ENCODE measurements at regions not wholly inside any gene's neighbourhood (a gene's known extent, or its start where the extent isn't known, plus 50 kb on each side); places are given as distances from the start of the nearest gene placed in this dataset.

DNA sequence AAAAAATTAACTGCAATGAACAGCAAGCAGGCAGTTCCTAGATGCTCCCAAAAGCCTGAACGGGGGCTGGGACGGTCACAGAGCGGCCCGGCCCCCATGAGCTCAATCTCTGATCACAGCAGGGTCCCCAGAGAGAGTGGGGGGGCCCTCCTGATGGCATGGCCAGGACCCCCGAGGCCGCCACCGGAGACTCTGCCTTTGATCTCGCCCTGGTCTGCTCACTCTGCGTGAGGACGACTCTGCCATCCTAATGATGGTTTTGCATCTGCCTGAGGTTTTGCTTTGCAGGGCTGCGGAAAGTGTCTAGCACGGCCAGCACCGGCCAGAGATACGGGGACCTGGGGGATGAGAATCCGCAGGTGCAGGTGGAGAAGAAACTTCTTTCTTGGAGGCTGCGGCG is 103.8 kb downstream of the SHOX start:
- no peaks in the 10 kb centered on the region for H3K79me1 ChIP-seq (ENCODE audit: low read depth in 1 of 2, low read length in 2 of 2)
- H3K36me3 ChIP-seq (ENCODE audit: control insufficient read depth, insufficient read depth, low read length), result no peaks in the 10 kb centered on the region
- intact Hi-C loops (cut with micrococcal nuclease) (no loop called here), dilution Hi-C loops (cut with HindIII; ENCODE audit: low sequenced_read_pairs, unreplicated experiment) (no loop called here), in situ Hi-C loops (cut with MboI; ENCODE audit: low sequenced_read_pairs) (no loop called here)
- no peak overlapping the region for H4K5ac ChIP-seq (ENCODE audit: low read depth, low read length)
- H2AFZ ChIP-seq (replicated peaks; ENCODE audit: low read length, poor library complexity), result no peak overlapping the region
- no peak for TF ChIP-seq FOS (IDR thresholded peaks at IDR 0.05; ENCODE audit: low read depth, low read length)
- no peak for TF ChIP-seq POLR2A (IDR thresholded peaks at IDR 0.05; ENCODE audit: low read depth, low read length)
- TF ChIP-seq, protein P1, sequence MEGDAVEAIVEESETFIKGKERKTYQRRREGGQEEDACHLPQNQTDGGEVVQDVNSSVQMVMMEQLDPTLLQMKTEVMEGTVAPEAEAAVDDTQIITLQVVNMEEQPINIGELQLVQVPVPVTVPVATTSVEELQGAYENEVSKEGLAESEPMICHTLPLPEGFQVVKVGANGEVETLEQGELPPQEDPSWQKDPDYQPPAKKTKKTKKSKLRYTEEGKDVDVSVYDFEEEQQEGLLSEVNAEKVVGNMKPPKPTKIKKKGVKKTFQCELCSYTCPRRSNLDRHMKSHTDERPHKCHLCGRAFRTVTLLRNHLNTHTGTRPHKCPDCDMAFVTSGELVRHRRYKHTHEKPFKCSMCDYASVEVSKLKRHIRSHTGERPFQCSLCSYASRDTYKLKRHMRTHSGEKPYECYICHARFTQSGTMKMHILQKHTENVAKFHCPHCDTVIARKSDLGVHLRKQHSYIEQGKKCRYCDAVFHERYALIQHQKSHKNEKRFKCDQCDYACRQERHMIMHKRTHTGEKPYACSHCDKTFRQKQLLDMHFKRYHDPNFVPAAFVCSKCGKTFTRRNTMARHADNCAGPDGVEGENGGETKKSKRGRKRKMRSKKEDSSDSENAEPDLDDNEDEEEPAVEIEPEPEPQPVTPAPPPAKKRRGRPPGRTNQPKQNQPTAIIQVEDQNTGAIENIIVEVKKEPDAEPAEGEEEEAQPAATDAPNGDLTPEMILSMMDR (conservative IDR thresholded peaks at IDR 0.05; ENCODE audit: low read depth, low read length), result no peak
- H3K4me2 ChIP-seq (ENCODE audit: low read depth, low read length), result no peak overlapping the region
- H3K4ac ChIP-seq (ENCODE audit: low read depth, low read length), result no peak overlapping the region
- H3K4me3 ChIP-seq (ENCODE audit: insufficient read depth, low read depth, low read length), result no peak overlapping the region
- H4K8ac ChIP-seq (ENCODE audit: low read depth in 2 of 2, low read length in 2 of 2), result no peak overlapping the region
- H2AK9ac ChIP-seq (replicated peaks; ENCODE audit: low read depth, low read length, poor library complexity), result no peak overlapping the region
- H3K4me1 ChIP-seq (ENCODE audit: control insufficient read depth, insufficient read depth, low read length), result no peaks in the 10 kb centered on the region
- no peak overlapping the region for H4K91ac ChIP-seq (ENCODE audit: insufficient read depth, low read depth, low read length)
- no peak overlapping the region for H3K14ac ChIP-seq (replicated peaks; ENCODE audit: low read depth, low read length)
- H2BK20ac ChIP-seq (ENCODE audit: low read depth, low read length), result no peak overlapping the region
- no peak overlapping the region for H3K9ac ChIP-seq (ENCODE audit: low read depth, low read length)
- H2BK120ac ChIP-seq (ENCODE audit: low read depth, low read length), result no peak overlapping the region
- H2AK5ac ChIP-seq (ENCODE audit: low read depth, low read length), result no peak overlapping the region
- WGBS, 2 experiments (ENCODE audit: extremely low coverage in 2 of 2, insufficient read length in 1 of 2), result 22% methylated on average over 10 of the region's 17 CpGs; no CpG with 5 or more reads in 1 of the 2 experiments
- no peaks in the 10 kb centered on the region for H3K9me1 ChIP-seq (ENCODE audit: insufficient read depth, low read length)
- H3K27ac ChIP-seq (ENCODE audit: insufficient read depth, low read length), result no peak overlapping the region
- H3K23ac ChIP-seq (ENCODE audit: low read depth, low read length), result no peak overlapping the region
- BruUV-seq (replicated peaks), result no TSS peak
- POLR2A ChIA-PET (ENCODE audit: unreplicated experiment), result no interaction called here
- CTCF ChIA-PET, result no interaction called here
- no peak overlapping the region for H3K18ac ChIP-seq (ENCODE audit: low read depth, low read length)
- no peak for DNase-seq
- H2BK5ac ChIP-seq (ENCODE audit: low read depth, low read length, poor library complexity, severe bottlenecking), result no peak overlapping the region
- H3K27me3 ChIP-seq (ENCODE audit: control insufficient read depth, insufficient read depth, low read length), result no peaks in the 10 kb centered on the region
- H2BK15ac ChIP-seq (ENCODE audit: low read depth, low read length), result no peak overlapping the region
- no peak for ATAC-seq (ENCODE audit: low read depth)
- H3K9me3 ChIP-seq (ENCODE audit: control insufficient read depth, insufficient read depth, low read length), result peaks cover 24% of the 10 kb centered on the region
- no peaks in the 10 kb centered on the region for H4K20me1 ChIP-seq (ENCODE audit: insufficient read depth, low read length)
- H3K56ac ChIP-seq (ENCODE audit: extremely low read depth, insufficient read depth, low read length), result no peak overlapping the region
